ENCODE measurements at regions not wholly inside any gene's neighbourhood (a gene's known extent, or its start where the extent isn't known, plus 50 kb on each side); places are given as distances from the start of the nearest gene placed in this dataset.
"Not testable (repeated sequence)": the region's sequence is repeated elsewhere in the genome, so short reads cannot be mapped to it uniquely, and the experiment has no call there.

- DNase-seq: no peak
Observed at GRCh38 chr16:77488652-77489051, 53.8 kb upstream of the ADAMTS18 start.

- DNase-seq: no peak
Observed at GRCh38 chr16:77491091-77491490, 56.3 kb upstream of the ADAMTS18 start.

GRCh38 chr16:77496934-77497333, 62.1 kb upstream of the ADAMTS18 start:
- DNase-seq: no peak

GRCh38 chr16:77499373-77500285, 64.8 kb upstream of the ADAMTS18 start:
- no peak for DNase-seq

- no peak for DNase-seq
Observed at GRCh38 chr16:77500286-77500598, 65.4 kb upstream of the ADAMTS18 start.

- no peak for DNase-seq
Observed at GRCh38 chr16:77500934-77501664, 66.3 kb upstream of the ADAMTS18 start.

GRCh38 chr16:77502448-77502847, 67.6 kb upstream of the ADAMTS18 start:
- DNase-seq: no peak

GRCh38 chr16:77506492-77506891, 71.7 kb upstream of the ADAMTS18 start:
- DNase-seq: not testable (repeated sequence)

GRCh38 chr16:77509051-77509450, 74.2 kb upstream of the ADAMTS18 start:
- no peak for DNase-seq

GRCh38 chr16:77509796-77510195, 75.0 kb upstream of the ADAMTS18 start:
- no peak for DNase-seq

- no peak for DNase-seq
Observed at GRCh38 chr16:77511053-77511452, 76.2 kb upstream of the ADAMTS18 start.

GRCh38 chr16:77514500-77515220, 79.8 kb upstream of the ADAMTS18 start:
- DNase-seq: no peak

- DNase-seq: not testable (repeated sequence)
Observed at GRCh38 chr16:77525226-77525625, 90.4 kb upstream of the ADAMTS18 start.

GRCh38 chr16:77531752-77532151, 96.9 kb upstream of the ADAMTS18 start:
- peak; percentile 56 for DNase-seq

GRCh38 chr16:77536809-77537208, 102.0 kb upstream of the ADAMTS18 start:
- peak; percentile 55 for DNase-seq

- DNase-seq: no peak
Observed at GRCh38 chr16:77539421-77540034, 104.7 kb upstream of the ADAMTS18 start.

GRCh38 chr16:77540646-77541045, 105.8 kb upstream of the ADAMTS18 start:
- DNase-seq: peak; percentile 26

GRCh38 chr16:77541165-77541564, 106.3 kb upstream of the ADAMTS18 start:
- no peak for DNase-seq

GRCh38 chr16:77548151-77548550, 113.3 kb upstream of the ADAMTS18 start:
- no peak for DNase-seq

GRCh38 chr16:77548766-77549165, 113.9 kb upstream of the ADAMTS18 start:
- DNase-seq: no peak

GRCh38 chr16:77549876-77550275, 115.0 kb upstream of the ADAMTS18 start:
- DNase-seq: no peak

GRCh38 chr16:77551357-77551756, 116.5 kb upstream of the ADAMTS18 start:
- DNase-seq: peak; percentile 51

GRCh38 chr16:77553130-77553529, 118.3 kb upstream of the ADAMTS18 start:
- no peak for DNase-seq
